Gastrocnemius medialis (tissue), 4 donors: ENCODE measurements at regions not wholly inside any gene's neighbourhood (a gene's known extent, or its start where the extent isn't known, plus 50 kb on each side); places are given as distances from the start of the nearest gene placed in this dataset.

Experiments
- CTCF ChIP-seq, 5 experiments: fragments of 450-650 bp in 3 of 5; fragments of 200-600 bp in 2 of 5; sonication (generic) in 2 of 5; IDR thresholded peaks in 4 of 5; conservative IDR thresholded peaks in 1 of 5; 1 replicate in 4 of 5; 2 replicates in 1 of 5; pipeline ENCODE4 v1.5.1; 2016 to 2019; ENCODE audit warnings: antibody characterized with exemption in 5 of 5, mild to moderate bottlenecking in 3 of 5, moderate library complexity in 3 of 5
- POLR2A ChIP-seq, 2 donors: fragments of 450-650 bp; IDR thresholded peaks; one replicate each; pipeline ENCODE4 v1.6.1; 2017; ENCODE audit warnings: antibody characterized with exemption in 2 of 2, mild to moderate bottlenecking in 2 of 2, moderate library complexity in 2 of 2

GRCh38 chr6:169891421-169891820 lies 140.0 kb downstream of the ERMARD start:
- no peak for TF ChIP-seq CTCF (IDR thresholded peaks at IDR 0.05 in 4 of 5, conservative IDR thresholded peaks at IDR 0.05 in 1 of 5)
- no peak for TF ChIP-seq POLR2A (IDR thresholded peaks at IDR 0.05)
